H4 (cell line): ENCODE measurements at regions not wholly inside any gene's neighbourhood (a gene's known extent, or its start where the extent isn't known, plus 50 kb on each side); places are given as distances from the start of the nearest gene placed in this dataset.

Experiments used
- DNase-seq: peaks from one replicate; pipeline ENCODE4 v3.0.0-alpha.2; 2015; ENCODE audit warnings: low spot score

DNA sequence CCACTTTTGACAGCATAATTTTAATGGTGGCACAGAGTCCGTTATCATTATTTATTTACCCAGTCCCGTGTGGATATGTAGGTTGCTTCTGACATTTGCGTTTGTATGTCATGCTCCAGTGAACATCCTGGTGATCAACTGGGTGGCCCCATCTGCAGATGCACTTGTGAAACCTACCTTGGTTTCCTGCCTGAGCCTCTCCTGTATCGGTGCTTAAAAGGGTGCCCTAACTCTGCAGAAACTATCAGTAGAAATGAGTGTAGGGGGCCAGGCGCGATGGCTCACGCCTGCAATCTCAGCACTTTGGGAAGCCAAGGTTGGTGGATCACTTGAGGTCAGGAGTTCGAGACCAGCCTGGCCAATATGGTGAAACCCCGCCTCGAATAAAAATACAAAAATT is 92.1 kb upstream of the IER5L start:
- DNase-seq = no peak

DNA sequence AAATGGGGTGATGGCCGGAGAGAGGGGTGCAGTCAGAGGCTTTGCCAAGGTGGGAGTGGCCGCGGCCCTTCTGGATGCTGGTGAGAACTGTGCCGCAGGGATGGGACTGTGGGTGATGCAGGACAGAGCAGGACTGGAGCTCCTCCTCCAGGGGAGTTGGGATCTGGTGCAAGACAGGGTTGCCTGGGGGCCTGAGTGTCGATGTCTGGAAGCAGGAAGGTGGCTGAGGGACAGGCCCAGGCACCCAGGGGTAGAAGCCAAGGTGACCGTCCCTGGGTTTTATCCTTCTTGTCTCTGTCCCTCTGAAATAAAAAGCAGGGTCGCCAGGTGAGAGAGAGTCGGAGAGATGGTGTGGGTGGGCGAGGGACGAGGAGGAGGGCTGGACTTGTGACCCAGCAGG is 89.1 kb upstream of the IER5L start:
- no peak for DNase-seq

DNA sequence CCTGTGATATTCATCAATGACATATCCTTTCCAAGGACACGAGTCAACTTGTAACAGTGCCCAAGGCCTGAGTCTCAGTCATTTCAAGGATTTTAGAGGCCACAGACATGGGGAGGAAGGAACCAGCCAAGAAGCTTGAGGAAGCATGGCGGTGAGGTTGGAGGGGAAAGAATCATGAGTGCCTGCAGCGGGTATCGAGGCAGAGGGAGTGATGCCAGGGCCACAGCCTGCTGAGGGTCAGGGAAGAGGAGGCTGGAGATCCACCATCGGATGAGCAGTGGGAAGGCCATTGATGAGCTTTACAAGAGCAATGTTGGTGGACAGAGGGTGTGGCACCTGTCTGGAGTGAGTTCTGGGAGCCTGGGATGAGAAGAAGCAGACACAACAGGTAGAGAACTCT is 88.5 kb upstream of the IER5L start:
- no peak for DNase-seq

DNA sequence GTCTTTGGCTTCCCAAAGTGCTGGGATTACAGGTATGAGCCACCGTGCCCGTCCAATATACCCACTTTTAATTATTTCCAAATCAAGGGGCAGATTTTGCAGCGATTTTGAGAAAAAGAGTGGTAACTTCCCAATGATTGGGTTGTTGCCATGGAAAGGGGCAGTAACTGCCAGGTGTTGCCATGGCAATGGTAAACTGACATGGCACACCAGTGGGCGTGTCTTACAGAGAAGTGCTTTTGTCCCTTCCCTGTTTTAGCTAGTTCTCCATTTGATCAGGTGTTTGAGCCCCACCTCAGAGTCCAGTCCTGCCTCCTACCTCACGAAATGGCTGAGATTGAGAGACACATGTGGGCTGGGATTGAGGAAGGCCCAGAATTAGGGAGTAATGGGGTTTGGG is 86.3 kb upstream of the IER5L start:
- no peak for DNase-seq

DNA sequence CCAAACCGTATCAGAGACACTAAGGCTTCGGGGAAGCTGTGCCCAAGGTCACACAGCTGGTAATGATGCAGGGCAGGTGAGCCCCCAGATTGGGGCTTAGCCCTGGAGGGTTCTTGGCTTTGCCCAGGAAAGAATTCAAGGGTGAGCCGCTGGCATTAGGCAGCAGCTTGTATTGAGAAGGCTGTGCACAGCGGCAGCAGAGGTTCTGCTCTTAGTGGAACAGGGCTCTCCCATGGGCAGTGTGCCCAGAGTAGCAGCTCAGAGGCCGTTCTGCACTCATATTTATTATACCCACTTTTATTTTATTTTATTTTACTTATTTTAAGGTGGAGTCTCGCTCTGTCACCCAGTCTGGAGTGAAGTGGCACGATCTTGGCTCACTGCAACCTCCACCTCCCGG is 85.8 kb upstream of the IER5L start:
- DNase-seq = no peak

DNA sequence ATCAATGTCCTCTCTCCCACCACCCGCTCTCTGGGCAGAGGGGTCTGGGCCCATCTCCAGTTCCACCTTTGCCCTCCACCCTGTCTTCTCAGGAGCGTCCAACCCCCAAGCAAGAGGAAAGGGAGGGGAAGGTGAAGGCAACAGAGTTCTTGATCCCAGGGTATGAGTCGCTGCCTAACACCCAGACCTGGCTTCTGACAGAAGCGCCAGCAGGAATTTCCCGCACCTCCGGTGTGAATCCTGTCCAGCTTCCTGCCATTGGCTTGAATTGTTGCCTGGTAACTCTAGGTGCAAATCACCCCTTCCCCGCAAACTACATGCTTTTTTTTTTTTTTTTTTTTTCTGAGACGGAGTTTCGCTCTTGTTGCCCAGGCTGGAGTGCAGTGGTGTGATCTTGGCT is 84.2 kb upstream of the IER5L start:
- no peak for DNase-seq

DNA sequence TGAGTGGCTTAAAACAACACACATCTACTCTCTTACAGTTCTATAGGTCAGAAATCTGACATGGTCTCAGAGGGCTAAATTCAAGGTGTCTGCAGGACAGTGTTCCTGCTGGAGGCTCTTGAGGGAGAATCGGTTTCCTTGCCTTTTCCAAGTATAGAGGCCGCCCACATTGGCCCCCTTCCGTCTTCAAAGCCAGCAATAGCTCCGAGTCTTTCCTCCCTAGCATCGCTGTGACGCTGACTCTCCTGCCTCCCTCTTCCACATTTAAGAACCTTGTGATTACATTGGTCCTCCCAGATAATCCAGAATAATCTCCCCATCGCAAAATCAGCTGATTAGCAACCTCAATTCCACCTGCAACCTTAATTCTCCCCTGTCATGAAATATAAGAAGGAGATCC is 81.3 kb upstream of the IER5L start:
- DNase-seq = no peak

DNA sequence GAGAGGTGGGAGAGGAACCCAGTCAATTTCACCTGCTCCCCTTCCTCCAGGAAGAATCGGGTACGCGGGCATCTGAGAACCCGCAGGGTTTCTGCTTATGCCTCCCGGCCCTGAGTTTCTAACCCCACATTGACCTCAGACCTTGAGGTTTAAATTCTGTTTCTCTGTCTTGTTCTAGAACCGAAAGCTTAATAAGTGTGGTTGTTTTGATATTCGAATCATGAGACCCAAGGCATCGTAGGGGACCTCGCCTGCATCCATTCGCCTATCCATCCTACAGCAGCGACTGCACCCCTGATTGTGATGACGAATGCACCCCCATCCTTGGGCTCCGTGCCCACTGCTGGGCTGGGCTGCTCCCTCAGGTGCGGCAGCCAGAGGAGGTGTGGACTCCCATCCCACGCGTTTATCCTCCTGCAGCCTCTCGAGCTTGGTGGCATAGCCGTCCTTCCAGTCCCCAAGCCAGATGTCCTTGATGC is 80.8 kb upstream of the IER5L start:
- DNase-seq = no peak

DNA sequence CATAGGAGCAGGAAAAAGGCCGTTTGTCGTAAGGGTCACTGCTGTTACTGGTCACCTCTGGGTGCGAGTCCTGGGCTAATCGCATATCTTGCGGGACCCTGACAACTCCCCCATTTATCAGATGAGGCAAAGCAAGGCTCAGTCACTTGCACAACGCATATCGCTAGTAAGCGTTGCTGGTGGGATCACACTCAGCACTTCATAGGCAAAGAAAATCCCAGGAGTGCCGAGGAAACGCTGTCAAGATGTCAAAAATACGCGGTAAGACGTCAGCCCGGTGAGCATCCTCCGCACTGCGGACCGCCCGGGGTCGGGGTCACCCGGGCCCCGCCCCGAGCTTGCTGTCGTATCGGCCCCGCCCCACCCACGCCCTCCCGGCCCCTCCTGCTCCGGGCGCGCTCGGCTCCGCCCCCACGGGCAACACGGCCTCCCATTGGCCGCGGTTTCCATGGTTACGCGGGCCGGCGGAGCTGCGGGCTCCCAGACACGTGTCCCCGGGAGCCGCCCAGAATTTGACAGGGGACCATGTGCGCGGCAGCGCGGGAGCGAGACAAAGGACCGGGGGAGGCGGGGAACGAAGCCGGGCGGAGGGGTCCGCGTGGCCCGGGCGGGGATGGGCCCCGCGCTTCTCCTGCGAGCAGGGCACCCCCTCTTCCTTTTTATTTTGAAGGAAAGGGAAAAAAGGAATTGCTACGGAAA is 80.2 kb upstream of the IER5L start:
- DNase-seq = no peak

DNA sequence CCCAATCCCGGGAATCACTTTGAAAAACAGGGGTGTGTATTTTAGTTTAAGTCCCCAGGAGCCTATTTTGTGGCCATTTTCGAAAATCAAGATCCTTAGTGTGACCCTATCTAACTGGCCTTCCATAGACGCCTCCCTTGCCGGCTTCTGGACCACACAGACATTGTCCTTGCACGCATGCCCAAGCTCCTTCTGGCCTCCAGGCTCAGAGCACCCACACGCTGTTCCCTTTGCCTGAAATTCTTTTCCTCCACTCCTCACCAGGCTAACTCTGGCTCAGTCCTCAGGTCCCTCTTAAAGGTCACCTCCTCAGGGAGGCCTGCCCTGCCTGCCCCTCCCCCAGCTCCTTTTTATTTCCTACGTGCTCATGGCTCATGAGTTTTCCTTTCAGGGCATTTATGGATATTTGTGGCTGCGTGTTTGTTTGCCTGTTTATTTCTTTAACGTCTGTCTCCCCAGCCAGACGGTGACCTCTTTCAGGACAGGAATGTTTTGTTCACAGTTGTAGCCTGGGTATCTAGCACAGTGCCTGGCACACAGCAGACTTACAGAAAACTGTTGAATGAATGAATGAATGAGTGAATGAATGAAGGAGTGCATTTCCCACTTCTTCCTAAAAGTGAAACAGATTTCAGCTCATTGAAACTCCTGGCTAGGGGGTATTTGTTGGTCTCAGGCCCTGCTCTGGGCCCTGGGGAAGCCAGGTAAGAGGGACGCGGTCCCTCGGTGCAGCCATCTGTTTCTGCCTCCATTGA is 79.1 kb upstream of the IER5L start:
- DNase-seq = no peak

DNA sequence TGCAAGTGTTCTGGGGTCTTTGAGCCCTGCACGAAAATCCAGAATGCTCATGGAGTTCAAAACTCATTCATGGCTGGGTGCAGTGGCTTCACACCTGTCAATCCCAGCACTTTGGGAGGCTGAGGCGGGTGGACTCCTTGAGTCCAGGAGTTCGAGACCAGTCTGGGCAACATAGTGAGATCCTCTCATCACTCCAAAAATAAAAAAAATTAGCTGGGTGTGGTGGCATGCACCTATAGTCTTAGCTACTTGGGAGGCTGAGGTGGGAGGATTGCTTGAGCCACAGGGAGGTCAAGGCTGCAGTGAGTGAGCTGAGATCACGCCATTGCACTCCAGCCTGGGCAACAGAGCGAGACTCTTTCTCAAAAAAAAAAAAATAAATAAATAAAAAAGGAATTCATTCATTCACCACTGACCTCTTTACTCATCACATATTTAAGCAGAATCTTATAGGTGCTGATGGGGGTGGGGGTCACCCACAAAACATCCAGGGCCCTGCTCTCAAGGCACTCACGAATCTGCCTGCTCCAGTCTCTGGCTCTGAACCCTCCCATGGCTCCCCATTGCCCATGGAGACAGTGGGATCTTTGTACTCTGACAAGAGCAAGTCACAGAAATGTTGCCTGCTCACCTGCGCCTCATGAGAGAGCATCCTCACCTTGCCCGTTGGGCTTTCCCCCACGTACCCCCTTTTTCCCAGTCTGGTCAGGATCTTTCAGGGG is 76.7 kb upstream of the IER5L start:
- DNase-seq = no peak

DNA sequence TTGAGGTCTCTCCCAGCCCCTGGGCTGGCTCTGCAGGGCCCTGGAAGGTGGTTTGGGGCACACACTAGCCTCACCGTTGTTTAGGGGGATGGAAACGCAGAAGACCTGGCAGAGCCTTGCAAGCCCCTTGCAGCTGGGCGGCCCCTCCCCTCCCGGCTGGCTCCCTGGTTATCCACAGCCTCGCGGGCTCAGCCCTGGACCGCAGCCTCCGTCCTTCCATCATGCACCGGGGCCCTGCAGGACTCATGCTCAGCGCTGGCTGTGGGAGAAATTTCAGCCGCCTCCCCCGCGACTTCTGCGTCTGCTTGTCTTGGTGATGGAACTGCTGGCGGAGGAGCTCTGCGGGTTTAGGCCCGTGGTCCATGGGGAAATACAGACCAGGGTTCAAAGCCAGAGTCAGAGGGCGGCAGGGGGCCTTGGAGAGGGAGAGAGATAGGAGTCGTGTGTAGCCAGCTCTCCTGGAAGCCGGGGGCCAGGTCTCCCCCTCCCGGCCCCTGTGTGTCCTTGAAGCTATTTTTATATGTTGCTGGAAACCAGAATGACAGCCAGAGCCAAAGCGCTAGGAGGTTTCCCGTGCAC is 75.8 kb upstream of the IER5L start:
- DNase-seq = no peak

DNA sequence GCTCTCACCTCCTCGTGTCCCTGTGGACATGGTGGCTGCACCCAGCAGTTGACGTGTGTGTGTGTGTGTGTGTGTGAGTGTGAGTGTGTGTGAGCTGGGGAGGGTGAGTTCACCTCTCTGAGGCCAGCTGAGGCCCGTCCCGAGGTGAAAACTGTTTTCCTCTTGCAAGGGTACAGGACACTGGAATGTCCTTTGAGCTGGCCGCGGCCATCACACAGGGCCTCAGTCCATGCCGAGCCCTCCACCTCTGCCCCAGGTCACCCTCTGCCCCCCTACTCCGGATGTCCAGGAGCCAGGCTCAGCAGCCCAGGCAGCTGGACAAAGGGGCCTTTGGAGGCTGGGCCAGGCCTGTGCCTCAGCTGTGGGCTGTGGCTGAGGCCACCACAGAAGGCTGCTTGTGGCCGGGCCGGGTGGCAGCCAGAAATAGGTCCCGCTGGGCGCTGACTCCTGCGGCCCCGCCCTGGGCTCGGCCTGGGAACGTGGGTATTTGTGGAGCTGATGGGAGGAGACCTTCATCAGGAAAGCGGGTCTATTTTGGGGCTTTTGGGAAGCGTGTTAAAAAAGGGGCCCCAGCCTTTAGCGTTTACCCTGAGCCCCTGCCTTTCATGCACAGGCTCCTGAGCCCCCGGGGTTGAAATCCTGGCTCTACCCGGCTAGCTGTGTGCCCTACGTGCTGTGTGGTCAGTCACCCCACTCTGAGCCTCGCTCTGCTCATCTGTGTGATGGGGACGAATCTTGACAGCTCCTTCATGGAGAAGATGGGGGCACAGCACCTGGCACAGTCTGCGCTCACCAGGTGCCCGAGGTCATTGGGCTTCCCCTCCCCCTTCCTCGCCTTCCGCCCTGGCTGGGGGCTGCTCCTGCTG is 75.1 kb upstream of the IER5L start:
- no peak for DNase-seq

DNA sequence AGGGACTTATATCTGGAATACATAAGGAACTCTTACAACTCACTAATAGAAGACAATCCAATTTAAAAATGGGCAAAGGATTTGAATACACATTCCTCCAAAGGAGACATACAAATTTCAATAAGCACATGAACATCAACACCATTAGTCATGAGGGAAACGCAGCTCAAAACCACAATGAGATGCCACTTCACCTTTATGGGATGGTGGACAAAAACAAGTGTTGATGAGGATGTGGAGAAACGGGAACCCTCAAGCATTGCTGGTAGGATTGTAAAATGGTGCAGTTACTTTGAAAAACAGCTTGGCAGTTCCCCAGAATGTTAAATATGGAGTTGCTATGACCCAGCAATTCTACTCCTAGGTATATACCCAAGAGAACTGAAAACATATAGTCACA is 72.7 kb upstream of the IER5L start:
- DNase-seq = no peak

DNA sequence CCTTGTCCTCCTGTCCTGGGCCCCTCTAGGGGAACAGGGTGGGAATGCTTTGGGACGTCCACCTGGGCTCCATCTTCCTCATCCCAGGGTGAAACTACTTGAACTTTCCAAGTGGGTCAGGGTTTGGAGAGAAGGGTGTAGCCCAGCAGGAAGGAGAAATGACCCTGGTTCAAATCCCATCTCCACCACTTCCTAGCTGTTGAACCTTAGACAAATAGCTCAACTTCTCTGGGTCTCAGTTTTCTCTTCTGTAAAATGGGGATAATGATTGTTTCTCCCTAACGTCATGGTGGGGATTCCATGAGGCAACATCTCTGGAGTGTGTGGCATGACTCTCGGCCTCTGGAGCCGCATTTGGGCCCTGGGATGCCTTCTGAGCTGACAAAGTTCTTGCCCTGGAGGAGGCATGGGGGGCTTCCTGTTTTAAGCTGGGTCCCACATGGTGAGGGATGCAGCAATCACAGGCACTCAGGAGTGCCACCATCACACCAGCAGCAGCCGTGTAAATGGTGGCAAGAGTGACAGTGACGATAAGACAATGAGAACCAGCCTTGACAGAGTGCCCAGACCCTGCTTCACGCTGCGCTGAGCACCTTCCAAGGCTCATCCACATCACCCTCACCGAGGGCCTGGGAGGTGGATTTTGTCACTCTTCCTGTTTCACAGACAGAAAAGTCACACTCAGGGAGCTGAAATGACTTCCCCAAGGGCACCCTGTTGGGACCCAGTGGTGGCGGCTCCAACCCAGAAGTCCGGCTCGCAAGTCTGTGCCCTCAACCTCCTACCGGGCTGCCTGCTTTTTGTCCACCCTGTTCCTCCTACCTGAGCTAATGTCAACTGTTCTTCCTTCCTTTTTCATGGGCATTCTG is 69.5 kb upstream of the IER5L start:
- no peak for DNase-seq

DNA sequence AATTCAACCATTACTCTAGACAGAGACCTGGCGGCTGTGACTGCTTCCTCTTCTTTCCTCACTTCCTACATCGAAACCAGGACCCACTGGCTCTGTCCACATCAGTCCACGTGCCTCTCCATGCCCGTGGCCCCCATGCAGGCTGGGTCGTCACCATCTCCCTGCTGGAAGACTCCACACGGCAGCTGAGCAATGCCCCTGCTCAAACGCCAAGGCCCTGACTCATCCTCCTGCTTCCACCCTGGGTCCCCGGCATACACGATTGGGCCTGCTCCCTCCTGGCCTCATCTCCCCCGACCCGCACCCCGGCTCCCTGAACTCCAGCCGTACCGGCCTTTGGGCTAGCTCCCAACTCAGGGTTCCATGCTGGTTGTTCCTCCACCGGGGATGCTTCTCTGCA is 67.2 kb upstream of the IER5L start:
- DNase-seq = no peak

DNA sequence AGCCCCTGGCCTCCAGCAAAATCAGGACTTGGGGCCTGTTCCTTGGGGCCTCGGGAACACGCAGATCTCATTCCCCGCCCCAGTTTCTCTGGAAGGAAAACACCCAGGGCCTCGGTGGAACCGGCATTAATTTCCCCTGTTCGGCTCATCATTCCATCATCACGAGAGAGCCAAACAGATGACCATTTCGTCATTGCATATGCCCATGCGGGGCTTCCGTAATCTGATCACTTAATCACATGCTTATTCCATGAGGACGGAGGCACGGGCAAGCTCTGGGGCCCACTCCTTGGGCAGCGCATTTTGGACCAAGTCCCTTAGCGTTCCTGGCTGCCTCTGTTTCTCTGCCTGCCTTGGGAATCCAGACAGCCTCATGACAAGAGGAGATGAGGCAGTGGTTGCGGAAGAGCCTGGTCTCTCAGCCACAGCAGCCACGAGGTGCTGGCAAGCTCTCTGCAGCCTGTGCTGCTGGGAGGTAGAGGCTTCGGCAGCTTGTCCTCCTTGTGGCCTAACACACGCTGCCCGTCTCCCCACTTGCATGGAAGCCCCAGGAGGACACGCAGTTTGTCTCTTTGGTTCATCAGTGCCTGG is 65.0 kb upstream of the IER5L start:
- DNase-seq = no peak

DNA sequence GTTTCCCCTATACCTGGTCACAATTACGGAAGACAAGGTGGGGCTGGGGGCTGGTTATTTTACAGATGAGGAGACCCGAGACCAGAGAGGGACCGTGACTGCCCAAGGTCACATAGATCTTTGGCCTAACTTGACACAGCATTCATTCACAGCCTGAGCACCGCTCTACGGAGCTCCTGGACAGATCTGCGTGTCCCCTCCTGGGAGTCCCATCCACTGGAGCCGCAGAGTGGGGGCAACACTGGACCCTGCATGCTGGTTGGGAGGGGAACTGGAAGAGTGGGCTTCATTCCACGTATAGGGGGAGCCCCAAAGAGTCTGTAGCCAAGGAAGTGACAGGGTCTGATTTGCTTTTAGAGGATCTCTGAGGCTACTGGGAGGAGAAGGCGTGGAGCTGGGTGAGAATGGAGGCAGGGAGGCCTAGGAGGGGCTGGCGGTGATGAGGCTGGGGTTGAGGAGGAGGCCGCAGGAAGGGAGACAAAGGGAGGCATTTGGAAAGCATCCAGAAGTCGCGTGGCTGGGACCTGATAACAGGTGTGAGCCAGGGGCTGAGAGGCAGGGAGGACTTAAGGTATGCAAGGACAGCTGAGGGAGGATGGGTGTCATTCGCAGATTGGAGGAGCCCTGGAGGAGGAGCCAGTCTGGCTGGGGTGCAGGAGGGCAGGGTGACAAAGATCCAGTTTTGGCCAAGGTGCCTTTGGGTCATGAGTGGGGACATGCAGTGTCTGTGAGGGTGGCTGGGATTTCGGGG is 64.3 kb upstream of the IER5L start:
- no peak for DNase-seq

DNA sequence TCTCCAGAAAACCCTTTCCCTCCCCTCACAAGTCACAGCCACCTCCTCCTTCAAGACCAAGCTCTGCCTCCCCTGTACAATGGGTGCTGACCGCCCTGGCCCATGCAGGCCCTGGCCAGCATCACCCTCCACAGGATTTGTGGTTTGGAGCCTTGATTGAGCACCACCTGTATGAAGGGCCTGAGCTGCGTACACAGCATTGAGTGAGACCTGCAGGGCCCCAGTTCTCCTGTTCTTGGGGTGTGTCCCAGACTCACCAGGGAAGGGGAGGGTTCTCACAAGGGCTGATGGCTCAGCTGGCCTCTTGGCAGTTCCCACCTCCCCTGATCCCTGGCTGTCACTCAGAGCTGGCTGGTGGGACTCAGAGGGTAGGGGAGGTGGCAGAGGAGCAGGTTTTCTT is 63.7 kb upstream of the IER5L start:
- DNase-seq = no peak
